Fibroblast of lung (primary cell): ENCODE measurements at regions not wholly inside any gene's neighbourhood (a gene's known extent, or its start where the extent isn't known, plus 50 kb on each side); places are given as distances from the start of the nearest gene placed in this dataset.

Experiments used
- DNase-seq, 2 donors: peaks; one replicate each; pipeline versions ENCODE4 v3.0.0 to v3.0.0-alpha.2; 2010; ENCODE audit warnings: low read depth in 2 of 2
- H2AFZ ChIP-seq: 2 replicates; pipeline ENCODE4 v1.5.1; 2012; ENCODE audit warnings: low read length, control low read depth, inconsistent platforms
- H3K27ac ChIP-seq: 2 replicates; pipeline ENCODE4 v1.5.1; 2011; ENCODE audit warnings: low read length, control low read depth; ENCODE audit not compliant: insufficient read depth
- H3K27me3 ChIP-seq: 2 replicates; pipeline ENCODE4 v1.5.1; 2011; ENCODE audit warnings: mild to moderate bottlenecking, low read length; ENCODE audit not compliant: control insufficient read depth, insufficient read depth
- H3K36me3 ChIP-seq: 2 replicates; pipeline ENCODE4 v1.5.1; 2011; ENCODE audit warnings: low read length; ENCODE audit not compliant: control insufficient read depth, insufficient read depth
- H3K4me1 ChIP-seq: 2 replicates; pipeline ENCODE4 v1.5.1; 2011; ENCODE audit warnings: low read length; ENCODE audit not compliant: control insufficient read depth, insufficient read depth; ENCODE audit errors: extremely low read depth
- H3K4me2 ChIP-seq: 2 replicates; pipeline ENCODE4 v1.5.1; 2011; ENCODE audit warnings: low read length, control low read depth; ENCODE audit not compliant: insufficient read depth; ENCODE audit errors: extremely low read depth
- H3K4me3 ChIP-seq, 4 experiments: fragments of 200-600 bp in 1 of 4; sonication (generic) in 1 of 4; replicated peaks in 1 of 4; 2 replicates each; pipeline ENCODE4 v1.5.1; 2011 to 2016; ENCODE audit warnings: low read length in 4 of 4, low read depth in 3 of 4, mild to moderate bottlenecking in 3 of 4, control low read depth in 2 of 4, inconsistent platforms in 1 of 4, mixed read lengths in 1 of 4; ENCODE audit not compliant: insufficient read depth in 1 of 4; ENCODE audit errors: control extremely low read depth in 1 of 4
- H3K79me2 ChIP-seq: 2 replicates; pipeline ENCODE4 v1.5.1; 2012; ENCODE audit warnings: mild to moderate bottlenecking, low read length, inconsistent platforms; ENCODE audit not compliant: control insufficient read depth, insufficient read depth
- H3K9ac ChIP-seq: 2 replicates; pipeline ENCODE4 v1.5.1; 2011; ENCODE audit warnings: mild to moderate bottlenecking, low read length, control low read depth; ENCODE audit not compliant: insufficient read depth
- H3K9me3 ChIP-seq: 2 replicates; pipeline ENCODE4 v1.5.1; 2012; ENCODE audit warnings: low read depth, low read length; ENCODE audit not compliant: control insufficient read depth, insufficient read depth
- H4K20me1 ChIP-seq: 2 replicates; pipeline ENCODE4 v1.5.1; 2011; ENCODE audit warnings: low read length; ENCODE audit not compliant: control insufficient read depth, insufficient read depth; ENCODE audit errors: extremely low read depth
- EZH2 ChIP-seq: IDR thresholded peaks from 2 replicates; pipeline ENCODE4 v1.5.1; 2012; ENCODE audit warnings: low read length, control low read depth, mild to moderate bottlenecking; ENCODE audit errors: missing control alignments
- TF ChIP-seq, protein P1 (sequence below), 2 donors: IDR thresholded peaks in 1 of 2; conservative IDR thresholded peaks in 1 of 2; 1 replicate in 1 of 2; 2 replicates in 1 of 2; pipeline ENCODE4 v1.5.1; 2011 to 2012; ENCODE audit warnings: low read length in 2 of 2, control low read depth in 1 of 2, inconsistent platforms in 1 of 2, low read depth in 1 of 2, mild to moderate bottlenecking in 1 of 2

DNA sequence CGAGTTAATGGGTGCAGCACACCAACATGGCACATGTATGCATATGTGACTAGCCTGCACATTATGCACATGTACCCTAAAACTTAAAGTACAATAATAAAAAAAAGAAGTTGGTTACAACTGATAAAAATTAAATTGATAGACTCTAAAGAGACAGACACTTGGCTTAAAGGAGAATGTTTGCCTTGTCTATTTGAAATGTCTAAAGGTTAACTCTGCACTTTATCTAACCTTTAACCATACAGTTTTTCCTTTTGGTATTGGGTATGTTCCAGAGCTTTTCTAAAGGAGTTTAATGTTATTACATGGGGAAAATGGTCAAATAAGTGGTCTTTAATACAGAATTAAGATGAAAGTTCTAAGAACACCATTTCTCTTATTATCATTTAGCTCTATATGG is 145.1 kb upstream of the HCCS start:
- H3K4me3 ChIP-seq = no peak overlapping the region
- no peak overlapping the region for H3K27ac ChIP-seq
- no peaks in the 10 kb centered on the region for H3K36me3 ChIP-seq
- no peak for DNase-seq
- H3K27me3 ChIP-seq = no peaks in the 10 kb centered on the region
- H3K4me2 ChIP-seq = no peak overlapping the region
- H4K20me1 ChIP-seq = no peaks in the 10 kb centered on the region
- no peak overlapping the region for H3K9ac ChIP-seq
- no peaks in the 10 kb centered on the region for H3K9me3 ChIP-seq
- H2AFZ ChIP-seq = no peak overlapping the region
- no peaks in the 10 kb centered on the region for H3K4me1 ChIP-seq
- no peaks in the 10 kb centered on the region for H3K79me2 ChIP-seq
- TF ChIP-seq EZH2 = no peak
- TF ChIP-seq, protein P1, sequence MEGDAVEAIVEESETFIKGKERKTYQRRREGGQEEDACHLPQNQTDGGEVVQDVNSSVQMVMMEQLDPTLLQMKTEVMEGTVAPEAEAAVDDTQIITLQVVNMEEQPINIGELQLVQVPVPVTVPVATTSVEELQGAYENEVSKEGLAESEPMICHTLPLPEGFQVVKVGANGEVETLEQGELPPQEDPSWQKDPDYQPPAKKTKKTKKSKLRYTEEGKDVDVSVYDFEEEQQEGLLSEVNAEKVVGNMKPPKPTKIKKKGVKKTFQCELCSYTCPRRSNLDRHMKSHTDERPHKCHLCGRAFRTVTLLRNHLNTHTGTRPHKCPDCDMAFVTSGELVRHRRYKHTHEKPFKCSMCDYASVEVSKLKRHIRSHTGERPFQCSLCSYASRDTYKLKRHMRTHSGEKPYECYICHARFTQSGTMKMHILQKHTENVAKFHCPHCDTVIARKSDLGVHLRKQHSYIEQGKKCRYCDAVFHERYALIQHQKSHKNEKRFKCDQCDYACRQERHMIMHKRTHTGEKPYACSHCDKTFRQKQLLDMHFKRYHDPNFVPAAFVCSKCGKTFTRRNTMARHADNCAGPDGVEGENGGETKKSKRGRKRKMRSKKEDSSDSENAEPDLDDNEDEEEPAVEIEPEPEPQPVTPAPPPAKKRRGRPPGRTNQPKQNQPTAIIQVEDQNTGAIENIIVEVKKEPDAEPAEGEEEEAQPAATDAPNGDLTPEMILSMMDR (conservative IDR thresholded peaks at IDR 0.05 in 1 of 2, IDR thresholded peaks at IDR 0.05 in 1 of 2; ENCODE audit: low read depth in 1 of 2, low read length in 2 of 2) = no peak

DNA sequence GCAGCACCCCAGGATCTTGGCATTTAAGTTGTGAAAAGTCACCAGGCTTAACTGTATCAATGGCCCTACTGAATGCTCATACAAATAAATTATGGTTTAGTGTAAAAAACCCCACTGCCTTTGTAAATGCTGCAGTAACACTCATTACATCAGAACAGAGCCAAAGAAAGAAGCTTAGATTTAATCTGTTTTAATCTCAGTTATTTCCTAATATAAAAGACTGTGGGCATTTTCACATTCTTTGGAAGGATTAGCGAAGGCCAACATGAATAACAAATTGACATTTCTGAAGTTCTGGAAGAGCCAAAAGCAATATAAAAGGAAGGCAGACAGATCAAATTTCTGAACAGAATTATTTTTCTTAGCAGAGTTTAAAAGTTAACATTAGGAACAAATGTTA is 140.0 kb upstream of the HCCS start:
- Histone ChIP-seq H4K20me1 (no peaks in the 10 kb centered on the region), H3K36me3 (no peaks in the 10 kb centered on the region), H3K9me3 (no peaks in the 10 kb centered on the region), H2AFZ (no peak overlapping the region), H3K27me3 (no peaks in the 10 kb centered on the region), H3K4me2 (no peak overlapping the region), H3K27ac (no peak overlapping the region), H3K79me2 (no peaks in the 10 kb centered on the region), H3K9ac (no peak overlapping the region), H3K4me3 (no peak overlapping the region), H3K4me1 (no peaks in the 10 kb centered on the region)
- peak; percentile 3 to 59 for DNase-seq
- TF ChIP-seq, protein P1 (conservative IDR thresholded peaks at IDR 0.05 in 1 of 2, IDR thresholded peaks at IDR 0.05 in 1 of 2; ENCODE audit: low read depth in 1 of 2, low read length in 2 of 2) = no peak
- TF ChIP-seq EZH2 = no peak

DNA sequence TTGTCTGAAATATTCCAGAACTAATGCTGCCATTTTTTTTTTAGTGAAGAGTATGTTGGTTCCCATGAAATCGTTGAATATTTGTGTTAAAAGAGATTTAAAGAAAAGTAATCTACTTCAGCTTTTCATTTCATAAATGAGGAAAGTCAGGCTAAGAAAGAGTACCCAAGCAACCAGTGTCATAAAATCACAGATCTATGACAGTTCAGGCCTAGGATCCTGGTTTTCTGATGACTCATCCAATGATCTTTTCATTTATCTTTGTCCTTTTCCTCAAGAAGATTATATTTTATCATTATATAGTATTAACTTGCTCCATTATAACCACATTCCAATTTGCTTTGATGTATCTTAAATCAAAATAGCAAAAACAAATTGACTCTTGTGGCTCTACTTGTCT is 139.4 kb upstream of the HCCS start:
- no peak overlapping the region for H3K4me2 ChIP-seq
- DNase-seq = no peak
- no peaks in the 10 kb centered on the region for H3K79me2 ChIP-seq
- no peaks in the 10 kb centered on the region for H3K36me3 ChIP-seq
- no peak overlapping the region for H3K27ac ChIP-seq
- no peaks in the 10 kb centered on the region for H3K9me3 ChIP-seq
- TF ChIP-seq EZH2 = no peak
- TF ChIP-seq, protein P1 (conservative IDR thresholded peaks at IDR 0.05 in 1 of 2, IDR thresholded peaks at IDR 0.05 in 1 of 2; ENCODE audit: low read depth in 1 of 2, low read length in 2 of 2) = no peak
- no peaks in the 10 kb centered on the region for H3K4me1 ChIP-seq
- no peak overlapping the region for H2AFZ ChIP-seq
- no peaks in the 10 kb centered on the region for H4K20me1 ChIP-seq
- H3K4me3 ChIP-seq = no peak overlapping the region
- no peaks in the 10 kb centered on the region for H3K27me3 ChIP-seq
- H3K9ac ChIP-seq = no peak overlapping the region
